ENCODE measurements at regions not wholly inside any gene's neighbourhood (a gene's known extent, or its start where the extent isn't known, plus 50 kb on each side); places are given as distances from the start of the nearest gene placed in this dataset.

DNA sequence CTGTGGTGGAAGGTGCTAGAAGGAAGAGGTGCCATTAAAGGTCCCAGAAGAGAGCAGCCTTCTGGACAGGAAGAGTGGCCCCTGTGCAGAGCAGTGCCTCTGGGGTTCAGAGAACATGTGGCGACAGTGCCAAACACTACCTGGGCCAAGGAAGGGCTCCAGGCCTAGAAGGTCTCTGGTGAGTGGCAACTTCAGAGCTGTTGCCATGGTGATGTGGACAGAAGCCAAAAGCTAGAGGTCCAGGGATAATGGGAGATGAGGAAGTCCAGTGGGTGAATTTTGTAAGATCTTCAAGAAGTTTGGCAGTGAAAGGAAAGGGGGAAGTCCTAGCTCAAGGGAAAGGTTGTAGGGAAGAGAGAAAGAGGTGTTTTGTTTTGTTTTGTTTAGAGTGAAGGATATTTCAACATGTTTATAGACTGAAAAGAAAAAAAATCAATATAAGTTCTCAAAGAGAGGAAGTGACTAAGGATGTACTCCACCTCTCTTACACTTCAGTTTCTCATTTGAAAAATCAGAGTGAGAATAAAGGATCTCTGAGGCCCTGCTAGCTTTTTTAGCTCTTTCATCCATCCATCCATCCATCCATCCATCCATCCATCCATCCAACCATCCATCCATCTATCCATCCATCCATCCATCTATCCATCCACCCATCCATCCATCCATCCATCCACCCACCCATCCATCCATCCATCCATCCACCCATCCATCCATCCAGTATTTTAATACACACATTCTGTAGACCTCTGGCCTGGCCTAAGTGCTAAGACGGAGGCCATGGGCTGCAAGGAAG is 77.1 kb upstream of the DUSP5 start:
- no peaks in the 10 kb centered on the region for H3K27me3 ChIP-seq
- H3K27ac ChIP-seq = no peak overlapping the region
- TF ChIP-seq, protein P1, sequence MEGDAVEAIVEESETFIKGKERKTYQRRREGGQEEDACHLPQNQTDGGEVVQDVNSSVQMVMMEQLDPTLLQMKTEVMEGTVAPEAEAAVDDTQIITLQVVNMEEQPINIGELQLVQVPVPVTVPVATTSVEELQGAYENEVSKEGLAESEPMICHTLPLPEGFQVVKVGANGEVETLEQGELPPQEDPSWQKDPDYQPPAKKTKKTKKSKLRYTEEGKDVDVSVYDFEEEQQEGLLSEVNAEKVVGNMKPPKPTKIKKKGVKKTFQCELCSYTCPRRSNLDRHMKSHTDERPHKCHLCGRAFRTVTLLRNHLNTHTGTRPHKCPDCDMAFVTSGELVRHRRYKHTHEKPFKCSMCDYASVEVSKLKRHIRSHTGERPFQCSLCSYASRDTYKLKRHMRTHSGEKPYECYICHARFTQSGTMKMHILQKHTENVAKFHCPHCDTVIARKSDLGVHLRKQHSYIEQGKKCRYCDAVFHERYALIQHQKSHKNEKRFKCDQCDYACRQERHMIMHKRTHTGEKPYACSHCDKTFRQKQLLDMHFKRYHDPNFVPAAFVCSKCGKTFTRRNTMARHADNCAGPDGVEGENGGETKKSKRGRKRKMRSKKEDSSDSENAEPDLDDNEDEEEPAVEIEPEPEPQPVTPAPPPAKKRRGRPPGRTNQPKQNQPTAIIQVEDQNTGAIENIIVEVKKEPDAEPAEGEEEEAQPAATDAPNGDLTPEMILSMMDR (IDR thresholded peaks at IDR 0.05) = no peak
- TF ChIP-seq EP300 (IDR thresholded peaks at IDR 0.05) = no peak
- TF ChIP-seq POLR2A (IDR thresholded peaks at IDR 0.05) = no peak
- WGBS, 2 donors = 80 to 93% methylated on average over 2 of the region's 2 CpGs
- DNase-seq (ENCODE audit: low spot score in 2 of 2) = peak in 1 of 2 donors; percentile 74
- H3K9me3 ChIP-seq = no peaks in the 10 kb centered on the region
- H3K4me1 ChIP-seq = peaks cover 0 to 29% (median 8%) of the 10 kb centered on the region in 4 donors
- H3K4me3 ChIP-seq = no peak overlapping the region
- H3K36me3 ChIP-seq = no peaks in the 10 kb centered on the region

DNA sequence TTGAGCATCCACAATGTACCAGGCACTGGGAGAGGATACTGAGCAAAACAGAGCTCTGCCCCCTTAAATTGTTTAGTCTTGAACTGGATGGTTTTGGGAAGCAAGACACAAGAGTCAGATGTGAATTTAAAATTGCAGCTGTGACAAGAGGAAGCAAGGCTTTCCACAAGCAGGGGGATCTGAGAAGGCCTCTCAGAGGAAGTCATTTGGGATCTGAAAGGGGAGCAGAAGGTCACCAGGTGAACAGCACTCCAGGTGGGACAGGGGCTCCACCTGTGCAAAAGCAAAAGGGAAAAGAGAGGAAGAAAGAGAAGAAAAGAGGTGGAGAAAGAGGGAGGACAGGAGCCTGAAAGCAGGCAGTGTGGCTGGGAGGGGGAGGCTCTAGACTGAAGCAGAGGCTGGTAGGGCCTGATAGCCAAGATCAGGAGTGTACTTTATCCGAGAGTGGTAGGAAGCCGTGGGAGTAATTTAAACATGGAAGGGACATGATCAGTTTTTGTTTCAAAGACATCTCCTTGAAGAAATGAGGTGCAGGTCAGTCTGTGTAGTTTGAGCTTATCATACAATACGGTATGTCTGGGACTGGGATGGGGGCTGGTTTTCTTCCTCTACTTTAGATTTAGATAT is 76.1 kb upstream of the DUSP5 start:
- no peak for DNase-seq (ENCODE audit: low spot score in 2 of 2)
- H3K4me1 ChIP-seq = peaks cover 0 to 37% (median 8%) of the 10 kb centered on the region in 4 donors
- 57 to 67% methylated on average over 3 of the region's 3 CpGs for WGBS, 2 donors
- H3K9me3 ChIP-seq = no peaks in the 10 kb centered on the region
- TF ChIP-seq, protein P1 (IDR thresholded peaks at IDR 0.05) = no peak
- no peak for TF ChIP-seq EP300 (IDR thresholded peaks at IDR 0.05)
- no peak for TF ChIP-seq POLR2A (IDR thresholded peaks at IDR 0.05)
- H3K27ac ChIP-seq = no peak overlapping the region
- H3K36me3 ChIP-seq = no peaks in the 10 kb centered on the region
- no peaks in the 10 kb centered on the region for H3K27me3 ChIP-seq
- H3K4me3 ChIP-seq = no peak overlapping the region

DNA sequence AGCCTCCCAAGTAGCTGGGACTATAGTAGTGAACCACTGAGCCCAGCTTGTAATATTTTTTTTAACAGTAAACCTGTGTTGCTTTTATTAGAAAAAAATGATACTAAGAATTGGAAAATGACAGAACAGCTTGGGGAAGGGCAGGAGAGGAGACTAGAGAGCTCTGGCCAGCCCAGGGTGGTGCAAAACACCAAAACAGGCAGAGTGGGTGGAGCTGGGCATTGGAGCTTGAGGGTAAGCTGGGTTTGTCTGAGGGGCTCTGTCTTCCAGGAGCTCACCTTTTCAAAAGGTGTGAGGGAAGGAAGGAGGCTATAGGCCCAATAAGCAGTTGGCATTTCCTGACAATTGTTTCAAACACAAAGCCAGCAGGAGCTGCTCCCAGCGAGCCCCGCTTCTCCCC is 75.2 kb upstream of the DUSP5 start:
- Histone ChIP-seq H3K4me1 (peaks cover 0 to 45% (median 12%) of the 10 kb centered on the region in 4 donors), H3K27ac (peak overlapping the region in 1 of 4 donors; percentile 5), H3K9me3 (no peaks in the 10 kb centered on the region), H3K36me3 (no peaks in the 10 kb centered on the region), H3K4me3 (no peak overlapping the region), H3K27me3 (no peaks in the 10 kb centered on the region)
- 79 to 83% methylated on average over 2 of the region's 2 CpGs for WGBS, 2 donors
- no peak for TF ChIP-seq EP300 (IDR thresholded peaks at IDR 0.05)
- TF ChIP-seq, protein P1 (IDR thresholded peaks at IDR 0.05) = no peak
- TF ChIP-seq POLR2A (IDR thresholded peaks at IDR 0.05) = no peak
- DNase-seq (ENCODE audit: low spot score in 2 of 2) = no peak

DNA sequence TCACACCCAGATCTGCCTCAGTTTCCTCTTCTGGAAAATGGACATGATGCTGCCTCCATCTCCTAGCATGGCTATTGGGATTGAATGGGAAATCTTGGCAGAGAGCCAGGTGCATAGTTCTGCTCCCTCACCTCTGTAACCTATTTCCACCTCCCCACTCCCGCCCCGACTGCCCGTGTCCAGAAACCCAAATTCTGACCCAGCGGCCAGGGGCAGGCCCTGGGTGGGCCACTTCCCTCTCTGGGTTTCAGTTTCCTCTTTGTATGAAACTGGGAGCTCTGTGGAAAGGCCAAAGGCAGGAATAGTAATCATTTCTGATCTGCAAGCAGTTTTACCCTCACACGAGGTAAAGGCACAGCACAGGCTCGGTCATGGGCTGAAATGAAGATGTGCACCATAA is 74.1 kb upstream of the DUSP5 start:
- peak in 1 of 2 donors; percentile 28 for TF ChIP-seq EP300 (IDR thresholded peaks at IDR 0.05)
- no peak for TF ChIP-seq POLR2A (IDR thresholded peaks at IDR 0.05)
- no peaks in the 10 kb centered on the region for H3K9me3 ChIP-seq
- H3K27ac ChIP-seq = peak overlapping the region in 2 of 4 donors; percentile 22 to 28
- no peaks in the 10 kb centered on the region for H3K36me3 ChIP-seq
- no peak overlapping the region for H3K4me3 ChIP-seq
- H3K4me1 ChIP-seq = peaks cover 0 to 45% (median 14%) of the 10 kb centered on the region in 4 donors
- DNase-seq (ENCODE audit: low spot score in 2 of 2) = no peak
- WGBS, 2 donors = 63 to 67% methylated on average over 6 of the region's 6 CpGs
- H3K27me3 ChIP-seq = no peaks in the 10 kb centered on the region

DNA sequence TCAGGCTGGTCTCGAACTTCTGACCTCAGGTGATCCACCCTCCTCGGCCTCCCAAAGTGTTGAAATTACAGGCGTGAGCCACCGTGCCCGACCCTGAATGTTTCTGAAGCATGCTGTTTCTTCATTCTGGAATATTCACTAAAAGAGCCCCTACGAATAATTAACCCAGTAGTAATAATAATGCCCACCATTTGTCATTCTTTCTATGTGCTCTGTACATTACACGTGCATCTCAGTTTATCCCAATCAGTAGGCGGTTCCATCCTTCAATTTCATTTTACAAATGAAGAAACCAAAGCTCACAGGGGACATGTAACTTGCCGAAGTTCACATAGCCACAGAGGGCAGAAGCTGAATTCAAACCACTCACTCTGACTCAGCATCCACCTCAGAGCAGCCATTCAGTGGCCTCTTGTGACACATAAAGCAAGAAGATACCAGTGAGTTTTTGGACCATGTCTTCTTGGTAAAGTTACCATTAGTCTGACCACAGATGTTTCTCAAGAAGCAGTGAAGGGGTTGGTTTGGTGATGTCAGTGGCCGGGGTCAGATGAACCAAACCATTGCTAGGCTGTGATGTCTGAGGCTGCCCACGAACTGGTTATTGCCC is 71.9 kb upstream of the DUSP5 start:
- Histone ChIP-seq H3K27ac (peak overlapping the region; percentile 26 to 90 (median 56)), H3K36me3 (no peaks in the 10 kb centered on the region), H3K4me3 (no peak overlapping the region), H3K27me3 (no peaks in the 10 kb centered on the region), H3K4me1 (peaks cover 0 to 36% (median 15%) of the 10 kb centered on the region in 4 donors), H3K9me3 (no peaks in the 10 kb centered on the region)
- WGBS, 2 donors = 75 to 83% methylated on average over 11 of the region's 11 CpGs
- TF ChIP-seq, protein P1 (IDR thresholded peaks at IDR 0.05) = no peak
- peak in 1 of 2 donors; percentile 55 for TF ChIP-seq EP300 (IDR thresholded peaks at IDR 0.05)
- TF ChIP-seq POLR2A (IDR thresholded peaks at IDR 0.05) = no peak
- peak in 1 of 2 donors; percentile 47 for DNase-seq (ENCODE audit: low spot score in 2 of 2)

Data from tibial nerve (tissue), 4 donors.